ENCODE measurements at regions not wholly inside any gene's neighbourhood (a gene's known extent, or its start where the extent isn't known, plus 50 kb on each side); places are given as distances from the start of the nearest gene placed in this dataset.

GRCh38 chr3:21062831-21063294, 688.1 kb downstream of the ZNF385D start:
- Mint-ChIP-seq H3K27me3 (ENCODE audit: unreplicated experiment) (no peaks in the 10 kb centered on the region), H3K36me3 (ENCODE audit: insufficient read depth, unreplicated experiment) (no peaks in the 10 kb centered on the region), H3K27ac (ENCODE audit: unreplicated experiment) (no peak overlapping the region), H3K4me1 (ENCODE audit: low read depth, unreplicated experiment) (no peaks in the 10 kb centered on the region), H3K9me3 (ENCODE audit: low read depth, unreplicated experiment) (no peaks in the 10 kb centered on the region), H3K4me3 (ENCODE audit: low read depth, unreplicated experiment) (no peak overlapping the region)
- intact Hi-C loops (cut with micrococcal nuclease; ENCODE audit: unreplicated experiment): no loop called here
- BruUV-seq (replicated peaks): no TSS peak
- CTCF ChIA-PET: no interaction called here
- DNase-seq: no peak
- no peak for TF ChIP-seq CTCF (IDR thresholded peaks at IDR 0.05; ENCODE audit: unreplicated experiment)

- no TSS peak for BruUV-seq (replicated peaks)
- Mint-ChIP-seq H3K36me3 (ENCODE audit: insufficient read depth, unreplicated experiment) (no peaks in the 10 kb centered on the region), H3K27me3 (ENCODE audit: unreplicated experiment) (no peaks in the 10 kb centered on the region), H3K4me1 (ENCODE audit: low read depth, unreplicated experiment) (no peaks in the 10 kb centered on the region), H3K27ac (ENCODE audit: unreplicated experiment) (no peak overlapping the region), H3K4me3 (ENCODE audit: low read depth, unreplicated experiment) (no peak overlapping the region), H3K9me3 (ENCODE audit: low read depth, unreplicated experiment) (no peaks in the 10 kb centered on the region)
- CTCF ChIA-PET: no interaction called here
- intact Hi-C loops (cut with micrococcal nuclease; ENCODE audit: unreplicated experiment): no loop called here
- DNase-seq: no peak
- TF ChIP-seq CTCF (IDR thresholded peaks at IDR 0.05; ENCODE audit: unreplicated experiment): no peak
These were observed 691.6 kb downstream of the ZNF385D start for GRCh38 chr3:21059404-21059803.

- CTCF ChIA-PET: no interaction called here
- H3K27me3 Mint-ChIP-seq (ENCODE audit: unreplicated experiment): no peaks in the 10 kb centered on the region
- no peak for TF ChIP-seq CTCF (IDR thresholded peaks at IDR 0.05; ENCODE audit: unreplicated experiment)
- no peak overlapping the region for H3K4me3 Mint-ChIP-seq (ENCODE audit: low read depth, unreplicated experiment)
- H3K36me3 Mint-ChIP-seq (ENCODE audit: insufficient read depth, unreplicated experiment): no peaks in the 10 kb centered on the region
- H3K4me1 Mint-ChIP-seq (ENCODE audit: low read depth, unreplicated experiment): no peaks in the 10 kb centered on the region
- no peak for DNase-seq
- no peaks in the 10 kb centered on the region for H3K9me3 Mint-ChIP-seq (ENCODE audit: low read depth, unreplicated experiment)
- no peak overlapping the region for H3K27ac Mint-ChIP-seq (ENCODE audit: unreplicated experiment)
- BruUV-seq (replicated peaks): no TSS peak
- intact Hi-C loops (cut with micrococcal nuclease; ENCODE audit: unreplicated experiment): no loop called here
These were observed 694.7 kb downstream of the ZNF385D start for GRCh38 chr3:21056293-21056692.

GRCh38 chr3:21055015-21055414, 696.0 kb downstream of the ZNF385D start:
- Mint-ChIP-seq H3K4me1 (ENCODE audit: low read depth, unreplicated experiment) (no peaks in the 10 kb centered on the region), H3K4me3 (ENCODE audit: low read depth, unreplicated experiment) (no peak overlapping the region), H3K9me3 (ENCODE audit: low read depth, unreplicated experiment) (no peaks in the 10 kb centered on the region), H3K27ac (ENCODE audit: unreplicated experiment) (no peak overlapping the region), H3K36me3 (ENCODE audit: insufficient read depth, unreplicated experiment) (no peaks in the 10 kb centered on the region), H3K27me3 (ENCODE audit: unreplicated experiment) (no peaks in the 10 kb centered on the region)
- TF ChIP-seq CTCF (IDR thresholded peaks at IDR 0.05; ENCODE audit: unreplicated experiment): no peak
- no peak for DNase-seq
- no TSS peak for BruUV-seq (replicated peaks)
- CTCF ChIA-PET: interaction anchor here (0.7 kb wide), 1 partner anchor 840 kb away, joined by 5 read pairs; no protein-coding TSS in a partner anchor
- intact Hi-C loops (cut with micrococcal nuclease; ENCODE audit: unreplicated experiment): no loop called here

Data from Calu3 (cell line).